ENCODE measurements at regions not wholly inside any gene's neighbourhood (a gene's known extent, or its start where the extent isn't known, plus 50 kb on each side); places are given as distances from the start of the nearest gene placed in this dataset.

GRCh38 chr2:7951490-7951889 is 730.4 kb upstream of the ID2 start:
- TF ChIP-seq CTCF (IDR thresholded peaks at IDR 0.05 in 2 of 3, conservative IDR thresholded peaks at IDR 0.05 in 1 of 3; ENCODE audit: borderline replicate concordance in 1 of 3, insufficient read depth in 1 of 3, low read depth in 2 of 3, low read length in 2 of 3) (no peak), MAX (IDR thresholded peaks at IDR 0.05) (no peak), EGR1 (IDR thresholded peaks at IDR 0.05; ENCODE audit: low read depth) (no peak), ELF1 (IDR thresholded peaks at IDR 0.05; ENCODE audit: borderline replicate concordance, low read depth) (no peak), JUND (IDR thresholded peaks at IDR 0.05) (no peak), EZH2phosphoT487 (IDR thresholded peaks at IDR 0.05; ENCODE audit: borderline replicate concordance) (no peak), YY1 (IDR thresholded peaks at IDR 0.05; ENCODE audit: extremely low read depth, insufficient replicate concordance, low read depth, low read length) (no peak), POLR2A (IDR thresholded peaks at IDR 0.05; ENCODE audit: borderline replicate concordance, extremely low read depth, insufficient read depth, insufficient read length) (no peak), EZH2 (IDR thresholded peaks at IDR 0.05) (no peak)
